ENCODE measurements at regions not wholly inside any gene's neighbourhood (a gene's known extent, or its start where the extent isn't known, plus 50 kb on each side); places are given as distances from the start of the nearest gene placed in this dataset.

- no peak for TF ChIP-seq EZH2 (IDR thresholded peaks at IDR 0.05; ENCODE audit: borderline replicate concordance, low read depth, low read length, severe bottlenecking)
- TF ChIP-seq CTCF (IDR thresholded peaks at IDR 0.05; ENCODE audit: borderline replicate concordance, extremely low read depth, low read length, poor library complexity, severe bottlenecking), result no peak
Measured at GRCh38 chr2:59665021-59665420, 888.4 kb downstream of the BCL11A start.
